ENCODE measurements at regions not wholly inside any gene's neighbourhood (a gene's known extent, or its start where the extent isn't known, plus 50 kb on each side); places are given as distances from the start of the nearest gene placed in this dataset.

DNA sequence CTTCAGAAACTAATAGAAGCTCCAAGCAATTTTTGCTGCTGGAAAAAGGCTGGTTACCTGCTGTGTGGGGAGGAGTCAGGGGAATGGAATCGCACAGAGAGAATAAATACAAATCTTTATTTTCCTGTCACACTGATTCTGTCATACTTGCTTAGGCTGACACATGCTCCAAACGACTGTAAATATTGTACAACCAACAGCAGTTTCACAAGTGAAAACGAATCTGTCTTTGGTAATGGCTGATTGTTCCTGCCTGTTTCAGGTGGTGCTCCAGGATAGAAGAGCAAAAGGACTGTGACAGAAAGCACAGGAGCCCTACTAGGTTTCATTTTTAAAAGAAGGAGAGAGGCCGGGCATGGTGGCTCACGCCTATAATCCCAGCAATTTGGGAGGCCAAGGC lies 125.5 kb upstream of the DCLK2 start:
- no peak for ATAC-seq
- DNase-seq = no peak
- Histone ChIP-seq H3K9me3 (no peaks in the 10 kb centered on the region), H3K36me3 (no peaks in the 10 kb centered on the region), H3K4me1 (no peaks in the 10 kb centered on the region), H3K4me3 (no peak overlapping the region), H3K27me3 (no peaks in the 10 kb centered on the region), H3K27ac (no peak overlapping the region)
- intact Hi-C loops (cut with DNase I) = no loop called here
- TF ChIP-seq, protein P1, sequence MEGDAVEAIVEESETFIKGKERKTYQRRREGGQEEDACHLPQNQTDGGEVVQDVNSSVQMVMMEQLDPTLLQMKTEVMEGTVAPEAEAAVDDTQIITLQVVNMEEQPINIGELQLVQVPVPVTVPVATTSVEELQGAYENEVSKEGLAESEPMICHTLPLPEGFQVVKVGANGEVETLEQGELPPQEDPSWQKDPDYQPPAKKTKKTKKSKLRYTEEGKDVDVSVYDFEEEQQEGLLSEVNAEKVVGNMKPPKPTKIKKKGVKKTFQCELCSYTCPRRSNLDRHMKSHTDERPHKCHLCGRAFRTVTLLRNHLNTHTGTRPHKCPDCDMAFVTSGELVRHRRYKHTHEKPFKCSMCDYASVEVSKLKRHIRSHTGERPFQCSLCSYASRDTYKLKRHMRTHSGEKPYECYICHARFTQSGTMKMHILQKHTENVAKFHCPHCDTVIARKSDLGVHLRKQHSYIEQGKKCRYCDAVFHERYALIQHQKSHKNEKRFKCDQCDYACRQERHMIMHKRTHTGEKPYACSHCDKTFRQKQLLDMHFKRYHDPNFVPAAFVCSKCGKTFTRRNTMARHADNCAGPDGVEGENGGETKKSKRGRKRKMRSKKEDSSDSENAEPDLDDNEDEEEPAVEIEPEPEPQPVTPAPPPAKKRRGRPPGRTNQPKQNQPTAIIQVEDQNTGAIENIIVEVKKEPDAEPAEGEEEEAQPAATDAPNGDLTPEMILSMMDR (IDR thresholded peaks at IDR 0.05) = no peak

GRCh38 chr4:149955780-149956390 lies 122.4 kb upstream of the DCLK2 start:
- Histone ChIP-seq H3K9me3 (no peaks in the 10 kb centered on the region), H3K36me3 (no peaks in the 10 kb centered on the region), H3K4me3 (no peak overlapping the region), H3K27me3 (no peaks in the 10 kb centered on the region), H3K27ac (no peak overlapping the region), H3K4me1 (no peaks in the 10 kb centered on the region)
- TF ChIP-seq, protein P1 (IDR thresholded peaks at IDR 0.05) = no peak
- intact Hi-C loops (cut with DNase I) = no loop called here
- ATAC-seq (no peak), DNase-seq (no peak)

DNA sequence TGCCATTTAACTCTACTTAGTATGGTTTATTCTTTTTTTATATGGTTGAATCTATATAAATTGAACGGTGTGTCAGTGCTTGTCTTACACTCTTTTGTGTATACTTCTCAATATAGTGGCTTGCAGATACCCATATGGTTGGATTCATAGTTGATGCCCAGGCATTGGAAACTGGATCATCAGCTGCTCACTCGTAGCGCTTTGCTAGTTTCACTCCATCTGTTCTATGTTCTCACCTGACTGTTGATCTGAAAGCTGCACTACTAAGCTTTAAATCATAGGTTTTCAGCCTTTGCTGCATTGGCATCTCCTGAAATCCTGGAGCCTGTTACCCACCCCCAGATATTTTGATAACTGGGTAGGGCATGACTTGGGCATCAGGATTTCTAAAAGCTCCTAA lies 121.6 kb upstream of the DCLK2 start:
- no peak overlapping the region for H3K4me3 ChIP-seq
- H3K36me3 ChIP-seq = no peaks in the 10 kb centered on the region
- ATAC-seq (no peak), DNase-seq (no peak)
- H3K9me3 ChIP-seq = no peaks in the 10 kb centered on the region
- no peaks in the 10 kb centered on the region for H3K4me1 ChIP-seq
- no peak overlapping the region for H3K27ac ChIP-seq
- TF ChIP-seq, protein P1 (IDR thresholded peaks at IDR 0.05) = no peak
- no peaks in the 10 kb centered on the region for H3K27me3 ChIP-seq
- intact Hi-C loops (cut with DNase I) = no loop called here

DNA sequence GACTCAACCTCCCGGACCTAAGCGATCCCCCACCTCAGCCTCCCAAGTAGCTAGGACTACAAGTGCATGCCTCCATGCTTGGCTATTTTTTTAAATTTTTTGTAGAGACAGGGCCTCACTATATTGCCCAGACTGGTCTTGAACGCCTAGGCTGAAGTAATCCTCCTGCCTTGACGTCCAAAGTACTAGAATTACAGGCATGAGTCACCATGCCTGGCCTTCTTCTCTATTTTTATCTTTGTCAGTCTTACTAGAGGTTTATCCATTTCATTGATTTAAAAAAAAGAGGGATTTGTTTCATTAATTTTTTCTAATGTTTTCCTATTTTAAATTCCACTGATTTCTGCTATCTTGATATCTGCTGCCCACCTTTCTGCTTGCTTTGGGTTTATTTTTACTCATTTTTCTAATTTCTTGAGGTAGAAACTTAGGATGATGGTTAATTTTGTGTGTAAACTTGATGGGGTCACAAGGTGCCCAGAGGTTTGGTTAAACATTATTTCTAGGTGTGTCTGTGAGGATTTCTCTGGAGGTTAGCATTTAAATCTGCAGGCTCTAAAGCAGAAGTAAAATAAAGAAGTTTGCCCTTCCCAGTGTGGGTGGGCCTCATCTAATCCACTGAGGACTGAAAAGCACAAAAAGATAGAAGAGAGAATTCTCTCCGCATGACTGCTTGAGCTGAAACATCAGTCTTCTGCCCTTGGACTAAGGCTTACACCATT lies 116.2 kb upstream of the DCLK2 start:
- TF ChIP-seq, protein P1 (IDR thresholded peaks at IDR 0.05) = no peak
- ATAC-seq = no peak

GRCh38 chr4:149964001-149964796 lies 114.0 kb upstream of the DCLK2 start:
- Histone ChIP-seq H3K9me3 (no peaks in the 10 kb centered on the region), H3K4me3 (no peak overlapping the region), H3K36me3 (no peaks in the 10 kb centered on the region), H3K27ac (no peak overlapping the region), H3K4me1 (no peaks in the 10 kb centered on the region), H3K27me3 (no peaks in the 10 kb centered on the region)
- DNase-seq (no peak), ATAC-seq (no peak)
- TF ChIP-seq, protein P1 (IDR thresholded peaks at IDR 0.05) = no peak
- intact Hi-C loops (cut with DNase I) = no loop called here

More for the DNA sequence above, 116.2 kb upstream of the DCLK2 start:
- Histone ChIP-seq H3K27ac (no peak overlapping the region), H3K4me3 (no peak overlapping the region), H3K36me3 (no peaks in the 10 kb centered on the region), H3K9me3 (no peaks in the 10 kb centered on the region), H3K4me1 (no peaks in the 10 kb centered on the region), H3K27me3 (no peaks in the 10 kb centered on the region)
- intact Hi-C loops (cut with DNase I) = no loop called here
- no peak for DNase-seq
